ENCODE measurements at regions not wholly inside any gene's neighbourhood (a gene's known extent, or its start where the extent isn't known, plus 50 kb on each side); places are given as distances from the start of the nearest gene placed in this dataset.

- POLR2A ChIA-PET: no interaction called here
- intact Hi-C loops (cut with micrococcal nuclease): no loop called here
- CTCF ChIA-PET: no interaction called here
Observed at GRCh38 chr4:86442881-86443280, 83.0 kb upstream of the MAPK10 start.

More at GRCh38 chr4:86442881-86443280, 83.0 kb upstream of the MAPK10 start:
- DNase-seq (ENCODE audit: low read depth, low spot score) (no peak), FAIRE-seq (no peak)
- Histone ChIP-seq H3K27me3 (ENCODE audit: control insufficient read depth in 2 of 2, insufficient read depth in 2 of 2, low read length in 2 of 2) (peaks cover 0 to 3% of the 10 kb centered on the region in 2 experiments), H3K4me2 (ENCODE audit: insufficient read depth, low read length) (no peak overlapping the region), H3K4me3 (replicated peaks in 1 of 3; ENCODE audit: insufficient read depth in 1 of 3, low read depth in 1 of 3, low read length in 3 of 3) (no peak overlapping the region), H3K4me1 (ENCODE audit: control insufficient read depth, extremely low read depth, insufficient read depth, low read length) (no peaks in the 10 kb centered on the region), H3K79me2 (ENCODE audit: control insufficient read depth, insufficient read depth, low read length) (no peaks in the 10 kb centered on the region), H4K20me1 (replicated peaks; ENCODE audit: control insufficient read depth, extremely low read depth, insufficient read depth, low read length) (no peaks in the 10 kb centered on the region), H3K9ac (replicated peaks; ENCODE audit: extremely low read depth, insufficient read depth, low read length) (no peak overlapping the region), H2AFZ (ENCODE audit: low read depth, low read length) (no peak overlapping the region), H3K9me1 (replicated peaks; ENCODE audit: control insufficient read depth, extremely low read depth, insufficient read depth, low read length) (no peaks in the 10 kb centered on the region), H3K9me3 (replicated peaks; ENCODE audit: control insufficient read depth, insufficient read depth, low read length) (no peaks in the 10 kb centered on the region), H3K36me3 (ENCODE audit: control insufficient read depth in 2 of 2, extremely low read depth in 1 of 2, insufficient read depth in 2 of 2, low read length in 2 of 2) (no peaks in the 10 kb centered on the region), H3K27ac (ENCODE audit: insufficient read depth, low read depth, low read length) (no peak overlapping the region)
- BruUV-seq (replicated peaks): no TSS peak
- no peak for TF ChIP-seq EZH2 (IDR thresholded peaks at IDR 0.05; ENCODE audit: borderline replicate concordance, low read depth, low read length, severe bottlenecking)
- TF ChIP-seq CTCF (IDR thresholded peaks at IDR 0.05; ENCODE audit: extremely low read depth in 1 of 2, insufficient read depth in 1 of 2, low read depth in 1 of 2, low read length in 2 of 2): no peak
- TF ChIP-seq JUN (IDR thresholded peaks at IDR 0.05; ENCODE audit: borderline replicate concordance, insufficient read depth, insufficient read length, low read depth): no peak
- TF ChIP-seq GATA2 (IDR thresholded peaks at IDR 0.05; ENCODE audit: insufficient read depth, insufficient read length, low read depth, low read length): no peak
- no peak for TF ChIP-seq POLR2A (IDR thresholded peaks at IDR 0.05; ENCODE audit: low read depth, low read length)
- no peak for TF ChIP-seq FOS (IDR thresholded peaks at IDR 0.05; ENCODE audit: borderline replicate concordance, insufficient read depth, low read length)
- no peak for TF ChIP-seq POLR2AphosphoS5 (IDR thresholded peaks at IDR 0.05; ENCODE audit: insufficient read depth, low read depth, low read length)
- TF ChIP-seq MAX (IDR thresholded peaks at IDR 0.05; ENCODE audit: insufficient read depth, insufficient read length): no peak
- TF ChIP-seq MYC (IDR thresholded peaks at IDR 0.05; ENCODE audit: low read depth, low read length): no peak
- dilution Hi-C loops (cut with MboI; ENCODE audit: extremely low pct_ligation_motif_present, low sequenced_read_pairs): no loop called here
